ENCODE measurements at regions not wholly inside any gene's neighbourhood (a gene's known extent, or its start where the extent isn't known, plus 50 kb on each side); places are given as distances from the start of the nearest gene placed in this dataset.

DNA sequence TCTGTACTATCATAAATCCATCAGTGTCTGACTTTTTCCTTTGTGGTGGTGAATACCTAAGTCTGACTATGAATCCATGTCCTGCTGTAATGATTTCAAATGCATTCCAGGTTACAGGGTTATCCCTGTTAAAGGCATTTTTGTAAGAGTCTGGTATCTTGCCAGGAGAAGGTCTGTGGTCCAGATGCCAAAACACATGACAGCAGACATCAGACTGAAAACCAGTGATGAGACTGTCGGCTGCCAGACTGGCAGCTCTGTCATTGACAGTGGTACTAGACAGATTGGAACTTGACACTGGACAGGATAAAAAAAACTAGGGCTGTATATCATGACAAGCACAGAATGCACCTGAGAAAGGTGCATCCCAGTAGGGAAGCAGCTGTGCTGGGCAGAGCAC is 301.8 kb upstream of the FAT3 start:
- TF ChIP-seq, protein P1, sequence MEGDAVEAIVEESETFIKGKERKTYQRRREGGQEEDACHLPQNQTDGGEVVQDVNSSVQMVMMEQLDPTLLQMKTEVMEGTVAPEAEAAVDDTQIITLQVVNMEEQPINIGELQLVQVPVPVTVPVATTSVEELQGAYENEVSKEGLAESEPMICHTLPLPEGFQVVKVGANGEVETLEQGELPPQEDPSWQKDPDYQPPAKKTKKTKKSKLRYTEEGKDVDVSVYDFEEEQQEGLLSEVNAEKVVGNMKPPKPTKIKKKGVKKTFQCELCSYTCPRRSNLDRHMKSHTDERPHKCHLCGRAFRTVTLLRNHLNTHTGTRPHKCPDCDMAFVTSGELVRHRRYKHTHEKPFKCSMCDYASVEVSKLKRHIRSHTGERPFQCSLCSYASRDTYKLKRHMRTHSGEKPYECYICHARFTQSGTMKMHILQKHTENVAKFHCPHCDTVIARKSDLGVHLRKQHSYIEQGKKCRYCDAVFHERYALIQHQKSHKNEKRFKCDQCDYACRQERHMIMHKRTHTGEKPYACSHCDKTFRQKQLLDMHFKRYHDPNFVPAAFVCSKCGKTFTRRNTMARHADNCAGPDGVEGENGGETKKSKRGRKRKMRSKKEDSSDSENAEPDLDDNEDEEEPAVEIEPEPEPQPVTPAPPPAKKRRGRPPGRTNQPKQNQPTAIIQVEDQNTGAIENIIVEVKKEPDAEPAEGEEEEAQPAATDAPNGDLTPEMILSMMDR (IDR thresholded peaks at IDR 0.05), result no peak
- Histone ChIP-seq H3K4me1 (no peaks in the 10 kb centered on the region), H3K27me3 (ENCODE audit: insufficient read depth in 3 of 3, low read length in 2 of 3) (no peaks in the 10 kb centered on the region), H3K27ac (no peak overlapping the region), H3K4me3 (no peak overlapping the region), H3K36me3 (ENCODE audit: insufficient read depth in 1 of 2, low read depth in 1 of 2) (no peaks in the 10 kb centered on the region), H3K9me3 (no peaks in the 10 kb centered on the region)
- ATAC-seq, result no peak
- intact Hi-C loops (cut with DNase I), result no loop called here
- 35 to 48% (median 40%) methylated on average over 1 of the region's 1 CpG for WGBS, 3 donors
- DNase-seq, result no peak

DNA sequence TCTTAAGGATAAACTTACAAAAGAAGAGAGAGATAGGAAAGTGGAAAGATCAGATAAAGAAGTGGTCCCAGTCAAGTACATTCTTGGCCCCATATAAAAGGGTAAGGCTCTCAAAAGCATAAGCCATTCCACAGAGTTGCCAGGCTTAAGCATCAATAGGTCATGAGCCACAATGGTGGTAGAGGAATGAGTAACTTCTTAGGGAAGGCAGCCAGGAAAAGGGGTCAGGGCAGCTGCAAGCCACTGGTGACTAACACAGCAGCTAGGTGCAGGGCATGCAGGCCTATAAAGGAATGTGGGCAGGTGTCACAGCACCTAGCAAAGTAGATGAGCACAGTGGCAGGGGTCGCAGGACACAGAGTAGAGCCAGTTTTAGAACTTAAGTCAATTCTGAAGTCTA is 302.6 kb upstream of the FAT3 start:
- Histone ChIP-seq H3K4me1 (no peaks in the 10 kb centered on the region), H3K4me3 (no peak overlapping the region), H3K27ac (no peak overlapping the region), H3K36me3 (ENCODE audit: insufficient read depth in 1 of 2, low read depth in 1 of 2) (no peaks in the 10 kb centered on the region), H3K9me3 (no peaks in the 10 kb centered on the region), H3K27me3 (ENCODE audit: insufficient read depth in 3 of 3, low read length in 2 of 3) (no peaks in the 10 kb centered on the region)
- TF ChIP-seq, protein P1 (IDR thresholded peaks at IDR 0.05), result no peak
- no peak for ATAC-seq
- no peak for DNase-seq
- 77 to 89% (median 83%) methylated on average over 1 of the region's 1 CpG for WGBS, 3 donors
- intact Hi-C loops (cut with DNase I), result no loop called here

GRCh38 chr11:91913407-91913806 is 311.2 kb upstream of the FAT3 start:
- intact Hi-C loops (cut with DNase I), result no loop called here
- no peak for DNase-seq
- H3K27me3 ChIP-seq (ENCODE audit: insufficient read depth in 3 of 3, low read length in 2 of 3), result no peaks in the 10 kb centered on the region
- no peaks in the 10 kb centered on the region for H3K4me1 ChIP-seq
- TF ChIP-seq, protein P1 (IDR thresholded peaks at IDR 0.05), result no peak
- no peaks in the 10 kb centered on the region for H3K9me3 ChIP-seq
- H3K36me3 ChIP-seq (ENCODE audit: insufficient read depth in 1 of 2, low read depth in 1 of 2), result no peaks in the 10 kb centered on the region
- no peak for ATAC-seq
- H3K27ac ChIP-seq, result no peak overlapping the region
- H3K4me3 ChIP-seq, result no peak overlapping the region

DNA sequence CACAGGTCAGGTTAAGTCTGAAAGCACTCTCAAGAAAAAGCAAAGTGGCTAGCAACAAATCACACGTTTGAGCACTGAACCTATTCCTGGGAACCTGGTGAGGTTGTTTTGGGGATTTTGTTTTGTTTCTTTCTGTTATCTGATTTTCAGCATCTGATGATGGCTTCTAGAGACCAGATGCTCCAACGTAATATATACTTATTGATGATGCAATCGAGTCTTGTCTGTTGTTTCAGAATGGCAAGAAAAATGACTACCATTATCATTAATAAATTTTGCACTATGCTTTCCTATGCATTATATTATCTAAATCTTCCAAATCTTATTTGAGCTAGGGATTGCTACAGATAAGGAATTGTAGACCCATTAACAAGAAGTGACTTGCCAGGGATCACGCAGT is 312.3 kb upstream of the FAT3 start:
- intact Hi-C loops (cut with DNase I), result no loop called here
- Histone ChIP-seq H3K36me3 (ENCODE audit: insufficient read depth in 1 of 2, low read depth in 1 of 2) (no peaks in the 10 kb centered on the region), H3K27ac (no peak overlapping the region), H3K4me3 (no peak overlapping the region), H3K27me3 (ENCODE audit: insufficient read depth in 3 of 3, low read length in 2 of 3) (no peaks in the 10 kb centered on the region), H3K4me1 (no peaks in the 10 kb centered on the region), H3K9me3 (no peaks in the 10 kb centered on the region)
- no peak for ATAC-seq
- 81 to 82% (median 81%) methylated on average over 4 of the region's 4 CpGs for WGBS, 3 donors
- TF ChIP-seq, protein P1 (IDR thresholded peaks at IDR 0.05), result no peak
- no peak for DNase-seq

GRCh38 chr11:91906871-91907624 is 317.6 kb upstream of the FAT3 start:
- Histone ChIP-seq H3K27me3 (ENCODE audit: insufficient read depth in 3 of 3, low read length in 2 of 3) (no peaks in the 10 kb centered on the region), H3K36me3 (ENCODE audit: insufficient read depth in 1 of 2, low read depth in 1 of 2) (no peaks in the 10 kb centered on the region), H3K27ac (no peak overlapping the region), H3K9me3 (peaks cover 3% of the 10 kb centered on the region), H3K4me3 (no peak overlapping the region), H3K4me1 (no peaks in the 10 kb centered on the region)
- intact Hi-C loops (cut with DNase I), result no loop called here
- TF ChIP-seq, protein P1 (IDR thresholded peaks at IDR 0.05), result no peak
- 70 to 72% (median 72%) methylated on average over 9 of the region's 9 CpGs for WGBS, 3 donors
- ATAC-seq (no peak), DNase-seq (no peak)

Measured in psoas muscle (tissue), 7 donors.